Skin of body (tissue), 1 donor: ENCODE measurements at regions not wholly inside any gene's neighbourhood (a gene's known extent, or its start where the extent isn't known, plus 50 kb on each side); places are given as distances from the start of the nearest gene placed in this dataset.
"Not testable (repeated sequence)": the region's sequence is repeated elsewhere in the genome, so short reads cannot be mapped to it uniquely, and the experiment has no call there.

Source experiments
- DNase-seq: peaks from one replicate; lab custom pipeline; 2025; lab: John Stamatoyannopoulos, UW

- DNase-seq, result no peak
Measured at GRCh38 chr4:27635936-27636913, 775.6 kb downstream of the STIM2 start.

- no peak for DNase-seq
Measured at GRCh38 chr4:27638163-27638915, 777.7 kb downstream of the STIM2 start.

- DNase-seq, result no peak
Measured at GRCh38 chr4:27643101-27643500, 782.5 kb downstream of the STIM2 start.

GRCh38 chr4:27648416-27648815 is 787.8 kb downstream of the STIM2 start:
- DNase-seq, result no peak

- no peak for DNase-seq
Measured at GRCh38 chr4:27662426-27662825, 801.8 kb downstream of the STIM2 start.

GRCh38 chr4:27666943-27667342 is 806.3 kb downstream of the STIM2 start:
- no peak for DNase-seq

GRCh38 chr4:27668001-27668400 is 807.4 kb downstream of the STIM2 start:
- no peak for DNase-seq

- DNase-seq, result no peak
Measured at GRCh38 chr4:27678027-27678426, 817.4 kb downstream of the STIM2 start.

GRCh38 chr4:27684610-27685011 is 824.0 kb downstream of the STIM2 start:
- peak; percentile 28 for DNase-seq

- DNase-seq, result no peak
Measured at GRCh38 chr4:27685091-27685490, 824.5 kb downstream of the STIM2 start.

GRCh38 chr4:27685947-27686346 is 825.3 kb downstream of the STIM2 start:
- no peak for DNase-seq

- DNase-seq, result no peak
Measured at GRCh38 chr4:27692158-27692557, 831.5 kb downstream of the STIM2 start.

GRCh38 chr4:27692868-27693634 is 832.4 kb downstream of the STIM2 start:
- DNase-seq, result no peak

- DNase-seq, result not testable (repeated sequence)
Measured at GRCh38 chr4:27696257-27696656, 835.6 kb downstream of the STIM2 start.

- DNase-seq, result no peak
Measured at GRCh38 chr4:27701606-27702005, 841.0 kb downstream of the STIM2 start.

GRCh38 chr4:27702730-27703431 is 842.2 kb downstream of the STIM2 start:
- DNase-seq, result no peak

GRCh38 chr4:27703771-27704170 is 843.1 kb downstream of the STIM2 start:
- no peak for DNase-seq

- no peak for DNase-seq
Measured at GRCh38 chr4:27711041-27711440, 850.4 kb downstream of the STIM2 start.

- no peak for DNase-seq
Measured at GRCh38 chr4:27714073-27714472, 853.4 kb downstream of the STIM2 start.

GRCh38 chr4:27716693-27717430 is 856.2 kb downstream of the STIM2 start:
- DNase-seq, result no peak

GRCh38 chr4:27717431-27717755 is 856.8 kb downstream of the STIM2 start:
- DNase-seq, result no peak
